ENCODE measurements at regions not wholly inside any gene's neighbourhood (a gene's known extent, or its start where the extent isn't known, plus 50 kb on each side); places are given as distances from the start of the nearest gene placed in this dataset.

- TF ChIP-seq CHD7 (IDR thresholded peaks at IDR 0.05; ENCODE audit: insufficient replicate concordance, low read length) = no peak
- TF ChIP-seq BRCA1 (IDR thresholded peaks at IDR 0.05; ENCODE audit: low read depth, low read length) = no peak
- TF ChIP-seq KDM5A (IDR thresholded peaks at IDR 0.05; ENCODE audit: low read length) = no peak
- no peak for TF ChIP-seq CHD2 (IDR thresholded peaks at IDR 0.05; ENCODE audit: low read length)
- no peak for TF ChIP-seq CTCF (IDR thresholded peaks at IDR 0.05; ENCODE audit: control extremely low read depth in 1 of 3, insufficient read depth in 1 of 3, low read depth in 1 of 3, low read length in 3 of 3)
These were observed 123.5 kb upstream of the SPDL1 start (continued) for GRCh38 chr5:169460123-169460522.

Measured in H1 (cell line).